H4 (cell line): ENCODE measurements at regions not wholly inside any gene's neighbourhood (a gene's known extent, or its start where the extent isn't known, plus 50 kb on each side); places are given as distances from the start of the nearest gene placed in this dataset.

Experiments
- DNase-seq: peaks from one replicate; pipeline ENCODE4 v3.0.0-alpha.2; 2015; ENCODE audit warnings: low spot score

- DNase-seq: no peak
Observed at GRCh38 chr17:77444984-77445759, 304.4 kb downstream of the SEC14L1 start.

GRCh38 chr17:77445760-77446532, 305.2 kb downstream of the SEC14L1 start:
- no peak for DNase-seq

GRCh38 chr17:77446940-77447634, 306.3 kb downstream of the SEC14L1 start:
- no peak for DNase-seq

- no peak for DNase-seq
Observed at GRCh38 chr17:77449373-77449907, 308.7 kb downstream of the SEC14L1 start.

- peak; percentile 47 for DNase-seq
Observed at GRCh38 chr17:77449908-77450741, 309.4 kb downstream of the SEC14L1 start.

- DNase-seq: no peak
Observed at GRCh38 chr17:77450742-77451244, 310.0 kb downstream of the SEC14L1 start.

GRCh38 chr17:77451245-77451893, 310.6 kb downstream of the SEC14L1 start:
- peak; percentile 75 for DNase-seq

GRCh38 chr17:77451894-77452852, 311.4 kb downstream of the SEC14L1 start:
- no peak for DNase-seq

- DNase-seq: no peak
Observed at GRCh38 chr17:77453613-77454241, 313.0 kb downstream of the SEC14L1 start.

- DNase-seq: no peak
Observed at GRCh38 chr17:77454242-77455095, 313.7 kb downstream of the SEC14L1 start.

- DNase-seq: peak; percentile 82
Observed at GRCh38 chr17:77455111-77455890, 314.5 kb downstream of the SEC14L1 start.

- DNase-seq: no peak
Observed at GRCh38 chr17:77455891-77456260, 315.1 kb downstream of the SEC14L1 start.

- no peak for DNase-seq
Observed at GRCh38 chr17:77456271-77456950, 315.6 kb downstream of the SEC14L1 start.

- no peak for DNase-seq
Observed at GRCh38 chr17:77456951-77457548, 316.3 kb downstream of the SEC14L1 start.

GRCh38 chr17:77457572-77458201, 316.9 kb downstream of the SEC14L1 start:
- DNase-seq: no peak
